Head of caudate nucleus (tissue), 42 donors: ENCODE measurements at regions not wholly inside any gene's neighbourhood (a gene's known extent, or its start where the extent isn't known, plus 50 kb on each side); places are given as distances from the start of the nearest gene placed in this dataset.

Source experiments
- DNase-seq, 42 donors: peaks; one replicate each; pipeline versions ENCODE4 v3.0.0 to v3.0.0-alpha.2; 2020 to 2021; ENCODE audit warnings: mixed read lengths in 7 of 42
- intact Hi-C: fragments of 100-400 bp; cut with DNase I; formaldehyde crosslinking; loops from one replicate; pipeline ENCODE4 v1.15.0; 2022

- peak in 2 of 42 donors; percentile 21 to 30 for DNase-seq
- intact Hi-C loops: no loop called here
Measured at GRCh38 chr9:111985315-111985714, 88.7 kb downstream of the UGCG start.

- DNase-seq: no peak
- intact Hi-C loops: no loop called here
Measured at GRCh38 chr9:111986035-111986556, 89.5 kb downstream of the UGCG start.
